Pancreas (tissue), 10 donors: ENCODE measurements at regions not wholly inside any gene's neighbourhood (a gene's known extent, or its start where the extent isn't known, plus 50 kb on each side); places are given as distances from the start of the nearest gene placed in this dataset.

Experiments used
- ATAC-seq, 4 donors: fragments of 200-7000 bp; cut with Tn5 transposase; one replicate each; pipeline versions ENCODE4 v1.8.0 to v1.9.1; 2020; ENCODE audit warnings: mild to moderate bottlenecking in 4 of 4, moderate library complexity in 4 of 4
- DNase-seq, 6 donors: peaks; one replicate each; pipeline ENCODE4 v3.0.0-alpha.2; 2020
- FAIRE-seq: peaks from 2 replicates; lab custom pipeline; 2012; peaks lifted over from hg19 to GRCh38; lab: Jason Lieb, UNC
- H3K27ac ChIP-seq, 4 donors: fragments of 200-600 bp; sonication (generic); 1 replicate in 3 of 4; 2 replicates in 1 of 4; pipeline versions ENCODE4 v1.5.0 to v1.8.0; 2020
- H3K27me3 ChIP-seq, 4 donors: fragments of 200-600 bp; one replicate each; pipeline ENCODE4 v1.8.0; 2021
- H3K36me3 ChIP-seq, 3 donors: fragments of 200-600 bp; sonication (generic) in 1 of 3; one replicate each; pipeline versions ENCODE4 v1.5.0 to v1.8.0; 2020 to 2021
- H3K4me1 ChIP-seq, 3 donors: fragments of 200-600 bp; one replicate each; pipeline ENCODE4 v1.8.0; 2021
- H3K4me3 ChIP-seq, 4 donors: fragments of 200-600 bp; sonication (generic) in 2 of 4; one replicate each; pipeline versions ENCODE4 v1.5.0 to v1.8.0; 2020 to 2021
- H3K9me3 ChIP-seq, 4 donors: fragments of 200-600 bp; one replicate each; pipeline ENCODE4 v1.8.0; 2021
- WGBS, 2 donors: extraction: QIAGEN DNeasy Blood & Tissue Kit; methylation state at CpG; one replicate each; pipeline ENCODE4 v1.1.7; 2013; 5-methylcytosine and 5-hydroxymethylcytosine counted together
- intact Hi-C, 3 donors: fragments of 100-400 bp; cut with DNase I; formaldehyde crosslinking; loops; one replicate each; pipeline versions ENCODE4 v1.11.1 to v1.14.2; 2022
- TF ChIP-seq, protein P1 (sequence below), 4 donors: fragments of 200-600 bp; sonication (generic) in 3 of 4; IDR thresholded peaks; one replicate each; pipeline versions ENCODE4 v1.5.0 to v1.8.0; 2021; ENCODE audit warnings: antibody characterized with exemption in 4 of 4
- donor health status: healthy with polysubstance abuse.
- donor health status: DM: no; HTN: no; CAD: no; lungs with moderate emphysema.
- donor health status: DM: no; HTN: no; CAD: no.
- donor health status: control.
- donor health status: control.
- donor health status: Bipolar disorder and iron deficiency.
- donor health status: DM: yes; HTN: yes; CAD: no.
- donor health status: DM: no; HTN: no; CAD: no.
- donor health status: DM: no; HTN: no; CAD: no.
- donor health status: DM: yes; HTN: yes; CAD: no.

GRCh38 chr11:134837887-134838232 is 425.8 kb upstream of the B3GAT1 start:
- no peaks in the 10 kb centered on the region for H3K36me3 ChIP-seq
- TF ChIP-seq, protein P1, sequence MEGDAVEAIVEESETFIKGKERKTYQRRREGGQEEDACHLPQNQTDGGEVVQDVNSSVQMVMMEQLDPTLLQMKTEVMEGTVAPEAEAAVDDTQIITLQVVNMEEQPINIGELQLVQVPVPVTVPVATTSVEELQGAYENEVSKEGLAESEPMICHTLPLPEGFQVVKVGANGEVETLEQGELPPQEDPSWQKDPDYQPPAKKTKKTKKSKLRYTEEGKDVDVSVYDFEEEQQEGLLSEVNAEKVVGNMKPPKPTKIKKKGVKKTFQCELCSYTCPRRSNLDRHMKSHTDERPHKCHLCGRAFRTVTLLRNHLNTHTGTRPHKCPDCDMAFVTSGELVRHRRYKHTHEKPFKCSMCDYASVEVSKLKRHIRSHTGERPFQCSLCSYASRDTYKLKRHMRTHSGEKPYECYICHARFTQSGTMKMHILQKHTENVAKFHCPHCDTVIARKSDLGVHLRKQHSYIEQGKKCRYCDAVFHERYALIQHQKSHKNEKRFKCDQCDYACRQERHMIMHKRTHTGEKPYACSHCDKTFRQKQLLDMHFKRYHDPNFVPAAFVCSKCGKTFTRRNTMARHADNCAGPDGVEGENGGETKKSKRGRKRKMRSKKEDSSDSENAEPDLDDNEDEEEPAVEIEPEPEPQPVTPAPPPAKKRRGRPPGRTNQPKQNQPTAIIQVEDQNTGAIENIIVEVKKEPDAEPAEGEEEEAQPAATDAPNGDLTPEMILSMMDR (IDR thresholded peaks at IDR 0.05), result no peak
- no peak overlapping the region for H3K4me3 ChIP-seq
- H3K27ac ChIP-seq, result no peak overlapping the region
- H3K4me1 ChIP-seq, result no peaks in the 10 kb centered on the region
- H3K9me3 ChIP-seq, result no peaks in the 10 kb centered on the region
- peaks cover 0 to 8% (median 0%) of the 10 kb centered on the region in 4 donors for H3K27me3 ChIP-seq
- ATAC-seq (no peak), FAIRE-seq (no peak), DNase-seq (no peak)
- intact Hi-C loops, result no loop called here
- 59 to 61% methylated on average over 6 of the region's 6 CpGs for WGBS, 2 donors

GRCh38 chr11:134837166-134837886 is 425.3 kb upstream of the B3GAT1 start:
- Histone ChIP-seq H3K9me3 (no peaks in the 10 kb centered on the region), H3K27me3 (peaks cover 0 to 6% (median 0%) of the 10 kb centered on the region in 4 donors), H3K4me1 (no peaks in the 10 kb centered on the region), H3K4me3 (no peak overlapping the region), H3K27ac (no peak overlapping the region), H3K36me3 (no peaks in the 10 kb centered on the region)
- WGBS, 2 donors, result 52 to 66% methylated on average over 7 of the region's 7 CpGs
- intact Hi-C loops, result no loop called here
- FAIRE-seq (no peak), DNase-seq (no peak), ATAC-seq (no peak)
- TF ChIP-seq, protein P1 (IDR thresholded peaks at IDR 0.05), result no peak

DNA sequence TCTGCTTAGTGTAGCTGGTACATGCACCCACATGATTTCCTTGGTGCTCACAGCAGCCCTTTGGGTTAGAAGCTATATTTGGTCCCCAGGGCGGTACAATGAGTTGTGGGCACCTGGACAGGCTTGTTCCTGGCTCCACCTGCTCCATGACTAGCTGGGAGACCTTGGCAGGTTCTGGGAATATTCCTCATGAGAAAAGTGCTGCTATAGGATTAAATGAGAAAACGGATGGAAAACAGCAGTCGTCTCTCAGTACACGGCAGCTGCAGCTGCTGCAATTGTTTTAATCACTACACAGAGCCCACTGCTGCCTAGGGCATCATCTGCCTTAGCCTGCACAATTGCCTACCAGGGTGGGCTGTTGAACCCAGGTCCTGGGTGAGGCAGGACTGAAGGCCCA is 424.5 kb upstream of the B3GAT1 start:
- DNase-seq, result no peak
- intact Hi-C loops, result no loop called here
- ATAC-seq, result no peak
- peaks cover 0 to 6% (median 0%) of the 10 kb centered on the region in 4 donors for H3K27me3 ChIP-seq
- FAIRE-seq, result no peak
- 35 to 65% methylated on average over 4 of the region's 4 CpGs for WGBS, 2 donors
- no peak overlapping the region for H3K27ac ChIP-seq
- no peak overlapping the region for H3K4me3 ChIP-seq
- H3K4me1 ChIP-seq, result no peaks in the 10 kb centered on the region
- TF ChIP-seq, protein P1 (IDR thresholded peaks at IDR 0.05), result no peak
- no peaks in the 10 kb centered on the region for H3K36me3 ChIP-seq
- H3K9me3 ChIP-seq, result no peaks in the 10 kb centered on the region

DNA sequence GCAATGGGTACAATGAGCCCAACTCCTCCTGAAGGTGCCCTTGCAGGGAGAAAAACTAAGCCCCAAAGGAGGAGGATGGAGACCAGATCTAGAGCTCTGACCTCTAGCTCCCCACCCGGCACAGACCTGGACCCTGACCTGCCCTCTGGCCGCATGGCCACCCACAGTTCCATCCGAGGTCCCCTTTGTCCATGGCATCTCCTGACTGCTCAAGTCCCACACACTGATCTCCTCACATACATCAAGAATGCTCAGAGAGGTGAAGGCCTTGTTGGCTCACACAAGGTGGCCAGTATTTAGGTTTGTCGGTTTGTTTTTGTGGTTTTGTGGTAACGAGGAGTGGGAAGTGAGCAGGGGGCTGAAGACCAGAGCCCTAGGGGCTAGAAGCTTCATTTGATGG is 423.5 kb upstream of the B3GAT1 start:
- DNase-seq (no peak), ATAC-seq (no peak), FAIRE-seq (no peak)
- Histone ChIP-seq H3K27ac (no peak overlapping the region), H3K9me3 (no peaks in the 10 kb centered on the region), H3K27me3 (peaks cover 0 to under 1% (median 0%) of the 10 kb centered on the region in 4 donors), H3K4me3 (no peak overlapping the region), H3K36me3 (no peaks in the 10 kb centered on the region), H3K4me1 (no peaks in the 10 kb centered on the region)
- intact Hi-C loops, result no loop called here
- TF ChIP-seq, protein P1 (IDR thresholded peaks at IDR 0.05), result no peak
- WGBS, 2 donors, result 45 to 67% methylated on average over 5 of the region's 5 CpGs

- intact Hi-C loops, result no loop called here
Observed at GRCh38 chr11:134830312-134830711, 418.3 kb upstream of the B3GAT1 start.

More at GRCh38 chr11:134830312-134830711, 418.3 kb upstream of the B3GAT1 start:
- no peak for DNase-seq
- Histone ChIP-seq H3K4me3 (no peak overlapping the region), H3K4me1 (no peaks in the 10 kb centered on the region), H3K36me3 (no peaks in the 10 kb centered on the region), H3K27me3 (no peaks in the 10 kb centered on the region), H3K9me3 (no peaks in the 10 kb centered on the region), H3K27ac (no peak overlapping the region)
- FAIRE-seq, result no peak
- TF ChIP-seq, protein P1 (IDR thresholded peaks at IDR 0.05), result no peak
- ATAC-seq, result no peak
